Caki2 (cell line): ENCODE measurements at regions not wholly inside any gene's neighbourhood (a gene's known extent, or its start where the extent isn't known, plus 50 kb on each side); places are given as distances from the start of the nearest gene placed in this dataset.
A peak's percentile ranks its signal among the peaks of the same experiment; 100 is the strongest.

Experiments
- DNase-seq: peaks from one replicate; pipeline ENCODE4 v3.0.0-alpha.2; 2015; ENCODE audit warnings: low read depth
- in situ Hi-C: cut with HindIII; loops from 2 replicates; pipeline ENCODE4 v1.10.0; 2016; ENCODE audit warnings: low sequenced_read_pairs, low pct_unique_long_range_greater_than_20kb, mixed read lengths

DNA sequence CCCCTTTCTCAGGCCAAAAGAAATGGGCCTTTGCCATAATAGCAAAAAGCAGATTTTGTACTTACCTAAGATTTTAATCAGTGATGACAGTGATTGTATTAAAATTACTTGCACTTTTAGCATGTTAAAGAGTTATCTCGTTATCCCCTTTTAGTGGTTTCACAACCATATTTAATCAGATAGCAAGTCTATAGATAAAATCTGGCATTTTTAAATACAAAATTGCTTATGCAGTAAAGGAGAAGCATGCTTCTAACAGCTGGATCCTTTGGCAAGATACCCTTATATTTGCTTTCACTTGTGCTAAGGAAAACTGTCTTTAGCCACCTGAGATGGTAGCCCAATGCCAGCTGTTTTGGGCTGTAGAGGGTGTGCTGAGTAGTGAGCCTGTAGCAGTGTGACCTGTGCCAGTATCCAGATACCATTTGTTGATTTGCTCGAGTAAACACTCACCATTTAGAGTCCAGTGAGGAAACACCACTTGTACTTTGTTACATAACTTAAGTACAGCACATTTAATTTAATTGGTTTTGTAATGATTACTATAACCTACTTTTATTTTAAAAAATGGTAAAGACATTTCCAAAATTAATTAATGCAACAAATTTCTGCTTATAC, 314.4 kb upstream of the ZP4 start:
- in situ Hi-C loops = no loop called here
- no peak for DNase-seq

DNA sequence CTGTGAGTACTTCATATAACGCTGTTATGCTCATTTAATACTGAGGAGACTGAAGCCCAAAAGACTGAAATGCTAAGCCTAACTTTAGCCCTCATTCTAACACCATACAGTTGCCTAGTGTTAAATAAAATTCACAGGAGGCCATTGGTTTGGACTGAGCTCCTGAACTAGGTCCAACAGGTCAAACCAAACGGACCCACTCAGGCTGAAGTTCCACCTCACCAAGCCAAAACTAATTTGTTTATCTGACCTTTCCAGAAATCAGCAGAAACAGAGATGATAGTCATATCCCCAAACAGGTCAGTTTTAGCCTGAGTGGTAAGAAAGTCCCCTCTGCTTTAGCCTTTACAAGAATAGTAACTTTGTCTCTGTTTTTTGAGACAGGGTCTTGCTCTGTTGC, 311.3 kb upstream of the ZP4 start:
- in situ Hi-C loops = no loop called here
- DNase-seq = no peak

DNA sequence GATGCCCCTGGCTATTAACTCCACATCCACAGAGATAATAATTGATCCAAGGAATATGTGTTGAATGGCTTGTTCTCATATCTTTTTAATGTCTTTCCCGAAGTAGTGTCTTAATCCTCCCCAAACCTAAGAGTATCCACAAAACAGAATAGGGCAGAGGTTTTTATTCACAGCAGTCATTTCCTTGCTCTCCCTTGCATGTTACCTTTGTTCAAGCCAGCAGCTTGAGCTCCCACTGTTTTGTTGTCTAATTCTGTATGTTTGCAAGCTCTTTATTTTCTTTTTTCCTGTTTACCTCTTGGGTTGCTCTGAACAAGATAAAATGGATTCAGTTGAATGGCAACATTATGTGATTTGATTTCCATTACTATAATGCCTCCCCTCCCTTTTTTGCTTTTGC, 308.6 kb upstream of the ZP4 start:
- in situ Hi-C loops = no loop called here
- no peak for DNase-seq

DNA sequence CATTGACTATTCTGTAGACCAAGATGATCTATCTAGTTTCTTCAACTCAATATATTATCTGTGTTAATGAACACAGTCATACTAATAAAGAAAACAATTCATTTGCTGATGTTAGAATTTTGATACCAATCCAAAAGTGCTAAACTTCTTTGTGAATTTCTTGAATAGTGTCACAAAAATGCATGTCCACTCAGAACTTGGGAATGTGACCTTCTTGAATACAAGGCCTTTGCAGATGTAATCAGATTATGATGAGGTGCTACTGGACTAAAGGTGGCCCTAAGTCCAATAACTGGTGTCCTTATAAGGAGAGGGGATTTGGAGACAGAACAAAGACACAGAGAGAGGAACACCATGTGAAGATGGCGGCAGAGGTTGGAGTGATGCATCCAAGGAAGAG, 305.8 kb upstream of the ZP4 start:
- DNase-seq = no peak
- in situ Hi-C loops = no loop called here

DNA sequence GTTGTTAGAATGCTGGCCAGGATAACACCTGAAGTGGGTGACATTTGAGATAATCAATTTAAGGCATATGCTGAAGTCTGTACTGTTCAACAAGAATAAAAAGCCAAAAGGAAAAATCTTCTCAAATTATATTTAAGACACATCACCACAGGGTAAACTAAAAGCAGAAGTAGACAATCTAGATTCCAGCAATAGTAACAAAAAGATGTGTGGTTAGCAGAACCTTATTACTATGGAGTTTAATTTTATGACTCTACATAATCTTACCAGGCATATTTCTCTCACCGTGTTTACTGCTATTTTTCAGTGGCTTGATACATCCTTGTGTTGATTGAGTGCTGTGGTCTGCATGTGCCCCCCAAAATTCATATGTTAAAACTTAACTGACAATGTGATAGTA, 300.4 kb upstream of the ZP4 start:
- in situ Hi-C loops = no loop called here
- no peak for DNase-seq

DNA sequence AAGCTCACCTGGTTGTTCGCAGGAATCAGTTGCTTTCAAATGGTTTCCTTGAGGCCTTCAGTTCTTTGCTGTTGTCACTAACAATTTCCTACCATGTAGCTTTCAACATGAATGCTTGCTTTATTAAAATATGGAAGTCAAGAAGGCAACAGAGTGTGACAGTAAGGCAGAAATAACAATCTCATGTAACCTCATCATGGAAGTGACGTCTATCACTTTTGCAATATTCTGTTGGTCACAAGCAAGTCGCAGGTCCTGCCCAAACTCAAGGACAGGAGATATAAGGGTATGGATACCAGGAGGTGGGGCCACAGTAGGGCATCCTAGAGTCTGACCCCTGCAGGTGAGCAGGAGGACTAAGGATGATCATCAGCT, 296.8 kb upstream of the ZP4 start:
- no peak for DNase-seq
- in situ Hi-C loops = no loop called here

DNA sequence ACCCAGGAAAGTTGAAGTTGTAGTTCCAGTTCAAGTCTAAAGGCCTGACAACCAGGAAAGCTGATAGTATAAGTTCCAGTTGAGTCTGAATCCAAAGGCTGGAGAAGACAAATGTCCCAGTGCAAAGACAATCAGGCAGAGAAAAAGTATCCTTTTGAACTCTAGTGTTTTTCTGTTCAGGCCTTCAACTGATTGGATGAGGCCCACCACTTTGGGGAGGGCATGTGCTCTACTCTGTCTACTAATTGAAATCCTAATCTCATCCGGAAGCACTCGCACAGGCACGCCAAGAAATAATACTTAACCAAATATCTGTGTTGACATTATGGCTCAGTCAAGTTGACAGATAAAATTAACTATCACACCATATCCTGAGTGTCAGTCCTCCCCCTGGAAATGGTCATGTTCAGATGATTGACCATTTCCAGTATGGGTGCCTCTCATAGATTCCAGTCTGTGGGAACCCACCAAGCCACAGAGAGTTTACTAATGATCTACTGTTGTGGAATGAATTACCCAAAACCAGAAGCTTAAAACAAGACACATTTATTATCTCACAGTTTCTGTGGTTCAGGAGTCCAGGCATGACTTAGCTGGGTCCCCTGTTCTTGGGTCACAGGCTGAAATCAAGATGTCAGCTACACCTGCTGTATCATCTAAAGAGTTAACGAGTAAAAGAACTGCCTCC, 296.3 kb upstream of the ZP4 start:
- in situ Hi-C loops = no loop called here
- no peak for DNase-seq

DNA sequence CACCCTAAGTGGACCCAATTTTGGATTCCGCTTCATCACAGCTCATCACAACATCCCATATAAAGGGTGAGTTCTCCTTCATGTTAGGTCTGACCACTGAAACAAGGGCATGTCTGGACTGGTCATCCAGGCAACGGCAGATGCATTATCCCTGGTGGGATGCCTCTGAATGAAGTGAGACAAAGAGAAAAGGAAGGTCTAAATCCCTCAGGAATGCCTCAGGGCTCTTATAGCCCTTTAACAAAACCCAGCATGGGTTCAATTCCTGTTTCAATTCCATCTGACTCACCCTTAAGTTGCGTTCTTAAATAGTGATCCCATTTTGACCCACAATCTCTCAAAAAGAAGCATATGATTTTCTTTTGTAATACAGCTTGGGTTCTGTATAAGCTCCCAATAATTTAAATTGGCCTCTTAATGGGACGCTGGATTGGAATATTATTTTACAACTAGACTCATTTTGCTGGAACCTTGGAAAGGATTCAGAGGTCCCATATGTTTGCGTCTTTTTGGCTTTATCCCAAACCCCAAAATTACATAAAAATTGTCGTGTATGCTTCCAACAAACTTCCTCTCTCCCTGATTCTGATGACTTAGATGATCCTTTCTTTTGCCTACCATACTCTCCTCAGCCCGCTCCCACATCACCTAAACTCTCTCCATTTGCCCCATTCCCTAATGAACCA, 287.4 kb upstream of the ZP4 start:
- in situ Hi-C loops = no loop called here
- DNase-seq = no peak

DNA sequence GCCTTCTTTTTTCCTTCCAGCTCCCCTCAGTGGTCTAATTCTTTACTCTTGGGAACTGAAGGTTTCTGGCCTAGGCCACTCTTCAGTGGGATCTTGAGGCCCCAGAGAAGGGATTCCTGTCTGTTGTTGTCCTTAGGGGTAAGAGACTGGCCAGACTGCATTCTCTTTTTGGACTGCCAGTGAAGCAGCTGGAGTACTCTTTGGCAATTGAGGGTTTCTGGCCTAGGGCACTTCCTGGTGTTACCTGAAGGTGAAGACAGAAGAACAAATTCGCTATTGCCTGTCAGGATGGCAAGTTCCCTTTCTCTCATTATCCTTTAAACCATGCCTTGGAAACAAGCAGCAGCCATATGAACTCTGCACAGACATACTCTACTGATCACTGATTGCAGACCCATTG, 286.6 kb upstream of the ZP4 start:
- no peak for DNase-seq
- in situ Hi-C loops = no loop called here

DNA sequence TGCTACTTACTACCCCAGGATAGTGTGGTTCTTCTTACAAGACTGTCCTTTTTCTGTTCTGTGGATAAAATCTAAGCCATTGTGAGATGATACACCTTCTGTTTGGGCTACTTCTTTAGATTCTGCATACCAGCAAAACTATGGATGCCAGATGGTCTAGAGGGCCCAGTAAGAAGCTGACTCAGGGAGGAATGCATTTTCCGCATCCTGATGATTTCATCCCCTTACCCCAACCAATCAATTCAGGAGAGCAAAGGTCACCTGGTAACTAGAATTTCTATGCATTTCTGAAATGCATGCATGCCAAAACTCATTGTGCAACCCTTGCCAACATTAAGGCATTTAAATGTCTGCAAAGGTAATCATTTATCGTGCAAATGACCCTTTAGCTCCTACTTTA, 285.7 kb upstream of the ZP4 start:
- in situ Hi-C loops = no loop called here
- DNase-seq = peak; percentile 4

DNA sequence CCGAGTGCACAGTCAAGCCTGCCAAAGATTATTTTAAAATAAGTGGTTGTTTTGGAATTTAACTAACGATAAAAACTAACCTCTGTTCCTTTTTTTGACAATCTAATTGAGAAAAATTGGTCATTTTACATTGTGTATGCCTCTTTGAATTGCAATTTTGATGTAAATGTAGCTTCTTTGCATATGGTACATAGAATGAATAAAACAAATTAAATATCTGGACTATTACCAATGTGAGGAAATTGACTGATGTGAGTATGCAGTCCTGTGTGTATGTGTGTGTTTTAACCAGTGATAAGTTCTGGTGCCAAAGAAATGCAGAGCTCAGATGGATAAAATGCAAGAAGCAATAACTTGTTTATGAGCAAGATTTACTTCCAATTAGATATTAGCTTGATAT, 281.3 kb upstream of the ZP4 start:
- no peak for DNase-seq
- in situ Hi-C loops = no loop called here

DNA sequence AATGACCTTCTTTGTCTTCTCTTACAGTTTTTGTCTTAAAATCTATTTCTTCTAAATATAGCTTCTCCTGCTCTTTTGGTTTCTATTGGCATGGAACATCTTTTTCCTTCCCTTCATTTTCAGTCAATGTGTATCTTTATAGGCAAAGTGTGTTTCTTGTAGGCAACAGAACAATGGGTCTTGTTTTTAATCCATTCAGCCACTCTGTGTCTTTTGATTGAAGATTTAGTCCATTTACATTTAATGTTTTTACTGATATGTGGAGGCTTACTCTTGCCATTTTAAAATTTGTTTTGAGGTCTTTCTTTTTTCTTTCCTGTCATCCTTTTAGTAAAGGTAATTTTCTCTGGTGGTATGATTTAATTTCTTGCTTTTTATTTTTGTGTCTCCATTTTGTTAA, 271.2 kb upstream of the ZP4 start:
- in situ Hi-C loops = no loop called here
- no peak for DNase-seq

DNA sequence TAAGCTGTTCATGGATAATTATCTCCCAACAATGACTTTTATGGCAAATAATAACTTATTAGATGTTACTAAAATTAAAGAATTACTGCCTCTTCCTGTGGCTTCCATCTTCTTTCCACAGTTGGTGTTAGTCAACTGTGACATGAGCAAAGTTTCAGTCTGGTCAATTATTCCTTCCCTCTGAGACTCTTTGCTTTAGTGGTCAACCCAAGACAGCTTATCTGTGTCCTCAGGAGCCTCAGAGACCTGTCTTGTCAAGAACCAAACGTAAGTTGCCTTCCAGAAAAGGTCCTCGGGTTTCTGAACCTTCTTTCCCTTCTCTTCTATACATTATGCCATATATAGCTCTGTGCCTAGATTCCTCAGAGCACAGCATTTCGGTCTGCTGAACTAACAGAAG, 263.2 kb upstream of the ZP4 start:
- in situ Hi-C loops = no loop called here
- DNase-seq = no peak

DNA sequence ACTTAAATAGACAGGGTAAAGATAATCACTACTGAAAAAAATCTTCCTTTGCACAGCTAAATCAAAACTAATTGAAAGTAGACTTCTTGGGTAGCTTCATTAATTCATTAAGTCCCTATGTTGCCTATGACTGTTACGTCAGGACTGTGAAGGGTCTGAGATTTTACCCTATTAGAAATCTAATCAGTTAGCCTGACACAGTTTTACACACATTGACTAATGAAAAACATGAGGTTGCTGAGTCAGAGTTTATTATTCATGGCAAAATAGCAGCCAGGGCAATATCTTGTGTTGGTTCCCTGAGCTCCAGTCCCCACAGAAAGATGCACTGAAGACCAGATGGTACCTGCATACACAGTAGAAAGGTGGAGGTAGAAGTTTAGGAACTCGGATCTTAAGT, 262.5 kb upstream of the ZP4 start:
- DNase-seq = no peak
- in situ Hi-C loops = no loop called here

DNA sequence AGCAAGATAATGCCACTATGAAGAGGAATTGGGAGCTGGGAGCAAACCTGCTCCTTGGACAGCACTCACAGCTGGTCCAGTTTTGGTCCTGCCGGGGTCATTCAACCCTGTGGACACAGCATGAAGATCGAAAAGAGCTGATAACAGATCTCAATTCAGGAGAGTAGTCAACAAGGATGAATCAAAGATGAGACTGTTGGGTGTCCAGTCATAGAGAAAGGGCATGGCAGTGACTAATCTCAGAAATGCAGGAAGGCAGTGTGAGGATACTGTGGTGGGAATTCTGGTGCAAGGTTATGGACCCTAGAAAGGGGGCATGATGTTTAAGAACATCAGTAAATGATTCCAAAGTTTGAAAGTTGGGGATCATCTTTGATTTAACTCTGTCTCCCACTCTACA, 261.4 kb upstream of the ZP4 start:
- no peak for DNase-seq
- in situ Hi-C loops = no loop called here

DNA sequence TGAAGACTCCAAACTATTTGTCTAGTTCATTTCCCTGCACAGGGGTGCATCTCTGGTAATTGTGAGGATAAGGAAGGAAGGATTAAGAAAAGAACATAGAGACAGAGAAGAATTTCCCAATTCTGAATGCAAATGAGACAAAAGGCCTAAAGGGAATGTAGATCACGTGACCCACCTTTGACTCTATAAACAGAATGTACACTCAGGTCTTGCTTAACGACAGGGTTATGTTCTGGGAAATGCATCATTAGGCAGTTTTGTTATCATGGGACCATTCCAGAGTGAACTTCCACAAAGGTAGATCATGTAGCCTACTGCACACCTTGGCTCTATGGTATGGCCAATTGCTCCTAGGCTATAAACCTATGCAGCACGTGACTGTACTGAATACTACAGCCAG, 252.3 kb upstream of the ZP4 start:
- in situ Hi-C loops = no loop called here
- DNase-seq = no peak

DNA sequence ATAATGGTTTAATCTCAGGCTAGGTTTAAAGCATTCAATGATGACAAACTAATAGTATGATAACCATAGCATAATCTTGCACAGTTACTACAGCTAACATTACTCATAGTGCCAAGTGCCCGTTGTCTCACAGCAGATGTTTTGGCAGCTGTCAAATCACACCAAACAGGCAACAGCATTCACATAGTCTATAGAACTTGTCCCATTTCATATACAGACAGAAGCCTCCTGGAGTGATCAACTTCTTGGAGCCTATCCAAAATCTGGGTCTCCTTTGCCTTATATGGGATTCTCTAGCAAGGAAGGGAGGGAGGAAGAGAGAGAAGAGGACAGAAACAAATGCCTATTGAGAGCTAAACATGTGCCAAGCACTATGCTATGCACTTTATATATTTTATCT, 250.6 kb upstream of the ZP4 start:
- in situ Hi-C loops = no loop called here
- no peak for DNase-seq

DNA sequence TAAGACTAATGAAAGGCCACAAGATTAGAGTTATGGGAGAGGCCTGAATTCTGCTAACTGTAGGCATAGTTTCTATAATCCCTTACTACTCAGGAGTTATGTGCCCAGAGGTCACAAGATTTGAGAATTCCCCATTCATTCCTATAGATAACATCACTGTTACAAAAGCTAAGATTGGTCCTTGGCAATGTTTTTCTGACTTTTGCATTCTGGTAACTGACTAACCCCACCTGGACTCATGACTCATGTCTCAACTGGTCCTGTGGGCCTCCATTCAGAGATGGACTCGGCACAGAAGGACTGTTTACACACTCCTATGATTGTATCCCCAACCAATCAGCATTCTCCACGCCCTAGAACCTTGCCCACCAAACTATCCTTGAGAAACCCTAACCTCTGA, 249.0 kb upstream of the ZP4 start:
- in situ Hi-C loops = no loop called here
- peak; percentile 10 for DNase-seq

DNA sequence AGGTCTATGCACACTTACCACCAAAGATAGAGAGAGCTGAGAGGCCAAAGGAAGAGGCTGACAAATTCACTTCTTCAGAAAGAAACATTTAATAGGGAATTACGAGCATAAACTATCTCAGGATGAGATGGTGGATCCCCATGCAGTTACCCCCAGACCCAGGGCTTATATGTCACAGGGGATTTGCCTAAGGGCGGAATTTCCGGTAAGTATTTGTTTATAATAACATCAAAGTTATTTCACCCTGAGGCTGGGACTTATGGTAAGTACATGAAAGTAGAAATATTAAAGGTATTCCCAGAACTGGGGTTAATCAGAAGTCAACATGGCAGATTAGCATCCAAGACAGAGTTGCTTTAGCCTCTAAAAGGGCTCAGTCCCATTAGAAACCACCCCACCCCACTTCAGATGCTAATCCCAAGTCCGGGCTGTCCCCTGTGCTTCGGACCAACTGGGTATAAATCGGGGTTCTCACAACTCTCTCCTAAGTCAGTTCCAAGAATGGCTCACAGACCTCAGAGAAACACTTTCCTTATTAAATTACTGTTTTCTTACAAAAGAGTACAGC, 247.4 kb upstream of the ZP4 start:
- no peak for DNase-seq
- in situ Hi-C loops = no loop called here
